ENCODE measurements at regions not wholly inside any gene's neighbourhood (a gene's known extent, or its start where the extent isn't known, plus 50 kb on each side); places are given as distances from the start of the nearest gene placed in this dataset.
"Not testable (repeated sequence)": the region's sequence is repeated elsewhere in the genome, so short reads cannot be mapped to it uniquely, and the experiment has no call there.

DNA sequence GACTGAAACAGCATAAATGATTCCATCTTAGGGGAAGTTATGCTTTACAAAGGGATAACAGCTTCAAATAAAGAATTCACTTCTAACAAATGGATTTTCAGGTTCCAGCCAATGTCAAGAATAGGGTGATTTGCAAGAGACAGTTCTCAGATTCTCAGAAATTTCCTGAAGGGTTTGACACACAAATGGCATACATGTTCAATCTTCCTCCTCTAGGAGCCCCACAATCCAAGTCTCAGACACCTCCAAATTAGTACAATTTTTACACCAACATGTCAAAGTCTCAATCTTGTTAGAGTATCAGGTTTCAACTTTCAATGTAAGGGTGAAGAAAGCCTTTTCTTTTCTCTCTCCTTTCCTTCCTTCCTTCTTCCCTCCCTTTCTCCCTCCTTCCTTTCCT lies 996.6 kb downstream of the TLE1 start:
- no peak for DNase-seq (ENCODE audit: extremely low read depth in 1 of 2, low read depth in 1 of 2)

- DNase-seq (ENCODE audit: extremely low read depth in 1 of 2, low read depth in 1 of 2), result no peak
Observed at GRCh38 chr9:80691229-80691628, 998.1 kb downstream of the TLE1 start.

GRCh38 chr9:80690349-80690939 lies 998.9 kb downstream of the TLE1 start:
- DNase-seq (ENCODE audit: extremely low read depth in 1 of 2, low read depth in 1 of 2), result no peak

- no peak for DNase-seq (ENCODE audit: extremely low read depth in 1 of 2, low read depth in 1 of 2)
Observed at GRCh38 chr9:80679916-80680315, 1009.4 kb downstream of the TLE1 start.

GRCh38 chr9:80678906-80679305 lies 1010.4 kb downstream of the TLE1 start:
- DNase-seq (ENCODE audit: extremely low read depth in 1 of 2, low read depth in 1 of 2), result no peak

DNA sequence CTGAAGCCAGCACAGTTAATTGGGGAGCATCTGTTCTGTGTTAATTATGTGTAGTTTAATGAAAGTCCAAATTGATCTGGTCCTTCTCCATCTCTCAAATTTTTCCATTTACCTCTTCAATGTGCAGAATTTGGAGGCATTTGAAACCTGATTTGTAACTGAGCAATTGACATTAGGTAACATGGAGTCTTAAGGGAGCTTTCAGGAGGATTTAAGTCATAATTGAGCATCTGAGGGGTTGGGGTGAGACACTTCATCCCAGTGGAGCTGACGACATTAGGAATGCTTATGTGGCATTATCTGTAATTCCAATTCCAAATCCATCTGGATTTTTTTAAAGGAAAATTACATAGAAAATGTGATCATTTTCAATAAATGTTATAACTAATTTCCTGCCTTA lies 1015.9 kb downstream of the TLE1 start:
- no peak for DNase-seq (ENCODE audit: extremely low read depth in 1 of 2, low read depth in 1 of 2)

DNA sequence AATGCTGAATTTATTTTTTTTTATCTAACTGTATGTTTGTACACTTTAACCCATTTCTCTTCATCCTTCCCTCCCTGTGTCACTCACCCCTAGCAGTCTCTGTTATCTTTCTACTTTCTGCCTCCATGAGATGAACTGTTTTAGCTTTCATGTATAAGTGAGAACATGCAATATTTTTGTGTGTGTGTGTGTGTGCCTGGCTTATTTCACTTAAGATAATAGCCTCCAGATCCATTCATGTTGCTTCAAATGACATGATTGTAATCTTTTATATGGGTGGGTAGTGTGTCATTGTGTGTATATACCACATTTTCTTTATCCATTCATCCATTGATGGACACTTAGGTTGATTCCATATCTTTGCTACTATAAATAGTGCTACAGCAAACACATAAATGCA lies 1023.9 kb downstream of the TLE1 start:
- DNase-seq (ENCODE audit: extremely low read depth in 1 of 2, low read depth in 1 of 2), result no peak

- DNase-seq (ENCODE audit: extremely low read depth in 1 of 2, low read depth in 1 of 2), result no peak
Observed at GRCh38 chr9:80664327-80665210, 1024.8 kb downstream of the TLE1 start.

DNA sequence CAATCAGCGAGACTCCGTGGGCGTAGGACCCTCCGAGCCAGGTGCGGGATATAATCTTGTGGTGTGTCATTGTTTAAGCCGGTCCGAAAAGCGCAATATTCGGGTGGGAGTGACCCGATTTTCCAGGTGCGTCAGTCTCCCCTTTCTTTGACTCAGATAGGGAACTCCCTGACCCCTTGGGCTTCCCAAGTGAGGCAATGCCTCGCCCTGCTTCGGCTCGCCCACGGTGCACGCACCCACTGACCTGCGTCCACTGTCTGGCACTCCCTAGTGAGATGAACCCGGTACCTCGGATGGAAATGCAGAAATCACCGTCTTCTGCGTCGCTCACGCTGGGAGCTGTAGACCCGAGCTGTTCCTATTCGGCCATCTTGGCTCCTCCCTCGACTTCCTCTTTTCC lies 1029.6 kb downstream of the TLE1 start:
- DNase-seq (ENCODE audit: extremely low read depth in 1 of 2, low read depth in 1 of 2), result not testable (repeated sequence)

DNA sequence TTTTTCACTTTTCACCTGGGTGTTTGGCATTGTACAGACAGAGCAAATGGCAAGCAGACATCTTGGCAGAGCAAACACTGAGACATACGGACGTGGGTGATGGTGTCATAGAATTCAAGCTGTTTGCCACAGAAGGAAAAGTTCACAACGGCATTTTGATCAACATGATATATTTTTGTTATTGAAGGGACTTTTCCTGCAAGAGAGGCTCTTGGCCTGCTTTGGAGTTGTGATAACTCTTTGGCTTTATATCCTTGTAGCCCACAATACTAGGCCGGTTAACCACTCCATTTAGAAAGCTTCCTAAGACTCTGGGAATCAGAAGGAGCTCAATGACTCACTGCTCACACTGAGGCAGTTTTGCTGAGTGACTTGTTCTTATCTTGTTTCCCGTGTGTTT lies 1038.3 kb downstream of the TLE1 start:
- DNase-seq (ENCODE audit: extremely low read depth in 1 of 2, low read depth in 1 of 2), result no peak

DNA sequence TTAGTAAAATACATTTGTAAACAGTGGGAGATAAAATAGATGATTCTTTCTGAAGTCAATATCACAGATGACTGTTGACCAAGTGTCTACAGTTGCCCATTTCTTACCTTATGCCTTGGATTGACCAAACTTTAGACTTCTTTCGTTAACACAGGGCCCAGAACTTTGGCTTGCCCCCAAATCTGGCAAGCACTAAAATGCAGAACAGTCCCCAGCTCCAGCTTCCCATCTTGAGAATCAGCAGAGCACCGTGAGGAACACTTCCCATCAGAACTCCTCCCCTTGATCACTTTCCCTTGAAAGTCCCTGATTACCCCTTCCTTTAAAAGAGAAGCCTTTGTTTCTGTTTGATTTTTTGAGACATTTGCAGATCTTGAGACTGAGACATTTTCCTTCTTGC lies 1039.9 kb downstream of the TLE1 start:
- DNase-seq (ENCODE audit: extremely low read depth in 1 of 2, low read depth in 1 of 2), result no peak

GRCh38 chr9:80649001-80649420 lies 1040.3 kb downstream of the TLE1 start:
- no peak for DNase-seq (ENCODE audit: extremely low read depth in 1 of 2, low read depth in 1 of 2)

GRCh38 chr9:80648336-80648735 lies 1041.0 kb downstream of the TLE1 start:
- DNase-seq (ENCODE audit: extremely low read depth in 1 of 2, low read depth in 1 of 2), result no peak

DNA sequence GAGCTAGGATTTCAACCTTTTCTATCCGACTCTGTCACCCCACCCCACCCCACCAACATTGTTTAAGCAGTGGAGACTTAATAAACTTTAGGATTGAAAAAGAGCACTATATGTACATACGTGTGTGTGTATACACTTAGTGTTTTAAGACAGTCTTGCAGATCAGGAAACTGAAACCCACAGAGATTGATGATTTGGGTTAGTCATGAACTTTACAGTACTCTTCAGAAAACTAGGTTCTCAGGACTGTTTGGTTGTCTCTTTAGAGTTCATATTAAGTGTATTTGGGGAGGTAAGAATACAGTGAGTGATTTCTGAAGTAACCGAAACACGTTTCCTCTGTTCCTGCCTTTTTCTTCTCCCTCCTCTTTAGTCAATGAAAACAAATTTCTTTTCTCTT lies 1043.1 kb downstream of the TLE1 start:
- no peak for DNase-seq (ENCODE audit: extremely low read depth in 1 of 2, low read depth in 1 of 2)

DNA sequence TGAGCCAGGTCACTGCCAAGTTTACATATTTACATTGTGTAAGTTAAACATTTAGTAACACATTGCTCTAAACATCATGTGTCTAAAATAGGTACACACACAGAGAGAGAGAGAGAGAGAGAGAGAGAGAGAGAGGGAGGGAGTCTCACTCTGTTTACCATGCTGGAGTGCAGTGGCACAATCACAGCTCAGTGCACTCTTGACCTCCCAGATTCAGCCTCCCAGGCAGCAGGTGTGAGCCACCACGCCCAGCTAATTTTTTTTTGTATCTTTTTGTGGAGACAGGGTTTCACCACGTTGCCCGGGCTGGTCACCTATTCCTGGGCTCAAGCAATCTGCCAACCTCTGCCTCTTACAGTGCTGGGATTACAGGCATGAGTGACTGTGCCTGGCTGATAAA lies 1045.3 kb downstream of the TLE1 start:
- DNase-seq (ENCODE audit: extremely low read depth in 1 of 2, low read depth in 1 of 2), result no peak

- DNase-seq (ENCODE audit: extremely low read depth in 1 of 2, low read depth in 1 of 2), result no peak
Observed at GRCh38 chr9:80635065-80635464, 1054.3 kb downstream of the TLE1 start.

- DNase-seq (ENCODE audit: extremely low read depth in 1 of 2, low read depth in 1 of 2), result no peak
Observed at GRCh38 chr9:80632041-80632440, 1057.3 kb downstream of the TLE1 start.

- no peak for DNase-seq (ENCODE audit: extremely low read depth in 1 of 2, low read depth in 1 of 2)
Observed at GRCh38 chr9:80622508-80622907, 1050.7 kb downstream of the TLE4 start.

DNA sequence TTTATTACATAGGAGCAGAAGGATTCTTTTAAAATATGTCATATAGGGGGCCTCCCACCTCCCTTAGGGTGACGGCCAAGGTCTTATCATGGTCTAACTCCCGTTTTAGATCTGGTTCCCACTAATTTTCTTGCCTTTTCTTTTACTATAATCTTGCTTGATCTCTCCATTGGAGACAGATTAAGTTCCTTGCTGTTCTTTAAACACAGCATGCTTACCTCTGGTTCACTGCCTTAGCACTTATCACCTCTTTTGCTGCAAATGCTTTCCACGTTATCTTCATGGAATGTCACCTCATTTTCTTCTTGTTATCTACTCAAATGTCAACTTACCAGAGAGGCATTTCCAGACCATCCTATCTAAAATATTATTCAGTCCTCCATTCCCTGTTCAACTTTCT lies 1047.6 kb downstream of the TLE4 start:
- DNase-seq (ENCODE audit: extremely low read depth in 1 of 2, low read depth in 1 of 2), result no peak

GRCh38 chr9:80615964-80616363 lies 1044.2 kb downstream of the TLE4 start:
- no peak for DNase-seq (ENCODE audit: extremely low read depth in 1 of 2, low read depth in 1 of 2)

DNA sequence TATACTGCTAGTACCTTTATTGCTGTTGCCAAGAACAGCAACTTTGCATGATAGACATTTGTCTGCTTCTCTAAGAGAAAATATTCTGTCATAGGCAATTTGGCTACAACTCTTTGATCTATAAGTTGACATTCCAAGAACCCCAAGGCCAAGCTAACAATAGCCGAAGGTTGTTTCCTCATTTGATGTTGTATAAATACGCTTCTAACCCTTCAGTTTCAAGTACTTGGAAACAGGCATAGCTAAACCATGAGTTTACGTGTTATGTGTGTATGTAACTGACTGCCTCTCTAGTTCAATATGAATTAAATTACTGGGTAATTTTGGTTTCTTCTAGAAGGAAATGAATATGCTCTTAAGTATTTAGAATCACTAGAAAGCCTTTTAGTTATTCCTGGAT lies 1034.0 kb downstream of the TLE4 start:
- DNase-seq (ENCODE audit: extremely low read depth in 1 of 2, low read depth in 1 of 2), result no peak

- no peak for DNase-seq (ENCODE audit: extremely low read depth in 1 of 2, low read depth in 1 of 2)
Observed at GRCh38 chr9:80605129-80605528, 1033.4 kb downstream of the TLE4 start.

DNA sequence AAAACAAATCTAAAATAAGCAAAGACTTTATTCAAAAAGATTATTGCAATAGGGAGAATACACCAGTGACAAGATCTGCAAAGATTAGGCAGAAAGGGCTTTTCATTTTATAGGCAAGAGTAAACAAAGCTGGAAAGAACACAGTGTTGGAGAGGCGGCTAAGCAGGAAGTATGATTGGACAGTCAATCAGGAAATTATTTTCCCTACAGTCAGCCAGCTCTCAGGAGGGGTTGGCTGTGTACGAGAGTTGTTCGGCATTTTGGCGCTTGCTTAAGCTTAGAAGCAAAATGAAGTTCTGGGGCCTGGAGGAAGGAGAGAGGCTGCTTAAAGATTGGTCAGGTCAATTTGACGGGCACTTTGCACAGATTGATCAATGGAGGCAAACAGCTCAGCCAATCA lies 1030.5 kb downstream of the TLE4 start:
- DNase-seq (ENCODE audit: extremely low read depth in 1 of 2, low read depth in 1 of 2), result no peak
